ENCODE measurements at regions not wholly inside any gene's neighbourhood (a gene's known extent, or its start where the extent isn't known, plus 50 kb on each side); places are given as distances from the start of the nearest gene placed in this dataset.

DNA sequence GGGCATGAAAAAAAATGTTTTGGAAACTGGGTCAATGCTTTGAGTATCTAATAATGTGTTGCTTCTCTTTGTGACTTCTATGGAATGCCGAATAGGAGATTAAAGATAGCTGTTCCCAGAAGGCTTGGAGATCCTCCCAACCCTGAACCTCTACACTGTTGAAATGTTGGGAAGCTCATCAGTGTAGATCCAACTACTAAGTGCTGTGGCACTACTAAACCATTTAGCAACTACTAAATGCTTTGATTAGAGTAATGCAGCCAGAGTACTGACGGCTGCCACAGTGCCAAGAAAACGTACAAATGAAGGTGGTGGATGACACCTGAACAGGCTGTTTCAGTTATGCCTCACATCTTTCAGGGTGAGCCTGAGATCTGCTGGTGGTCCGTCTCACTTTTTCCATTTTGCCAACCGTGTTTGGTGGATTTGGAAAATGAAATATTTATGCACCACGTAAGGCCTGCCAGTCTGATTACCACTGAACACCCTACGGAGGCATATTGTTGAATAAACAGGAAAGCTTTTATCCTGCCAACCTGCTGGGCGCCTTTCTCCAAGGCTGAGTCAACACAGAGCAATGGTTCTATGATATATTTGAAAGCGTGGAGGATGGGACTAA is 938.0 kb upstream of the FLRT2 start:
- TF ChIP-seq, protein P1, sequence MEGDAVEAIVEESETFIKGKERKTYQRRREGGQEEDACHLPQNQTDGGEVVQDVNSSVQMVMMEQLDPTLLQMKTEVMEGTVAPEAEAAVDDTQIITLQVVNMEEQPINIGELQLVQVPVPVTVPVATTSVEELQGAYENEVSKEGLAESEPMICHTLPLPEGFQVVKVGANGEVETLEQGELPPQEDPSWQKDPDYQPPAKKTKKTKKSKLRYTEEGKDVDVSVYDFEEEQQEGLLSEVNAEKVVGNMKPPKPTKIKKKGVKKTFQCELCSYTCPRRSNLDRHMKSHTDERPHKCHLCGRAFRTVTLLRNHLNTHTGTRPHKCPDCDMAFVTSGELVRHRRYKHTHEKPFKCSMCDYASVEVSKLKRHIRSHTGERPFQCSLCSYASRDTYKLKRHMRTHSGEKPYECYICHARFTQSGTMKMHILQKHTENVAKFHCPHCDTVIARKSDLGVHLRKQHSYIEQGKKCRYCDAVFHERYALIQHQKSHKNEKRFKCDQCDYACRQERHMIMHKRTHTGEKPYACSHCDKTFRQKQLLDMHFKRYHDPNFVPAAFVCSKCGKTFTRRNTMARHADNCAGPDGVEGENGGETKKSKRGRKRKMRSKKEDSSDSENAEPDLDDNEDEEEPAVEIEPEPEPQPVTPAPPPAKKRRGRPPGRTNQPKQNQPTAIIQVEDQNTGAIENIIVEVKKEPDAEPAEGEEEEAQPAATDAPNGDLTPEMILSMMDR (IDR thresholded peaks at IDR 0.05): no peak
- TF ChIP-seq EP300 (IDR thresholded peaks at IDR 0.05): no peak

Data from ovary (tissue), 3 donors.